Sigmoid colon (tissue), 4 donors: ENCODE measurements at regions not wholly inside any gene's neighbourhood (a gene's known extent, or its start where the extent isn't known, plus 50 kb on each side); places are given as distances from the start of the nearest gene placed in this dataset.

Experiments
- CTCF ChIP-seq, 4 experiments: fragments of 450-650 bp in 3 of 4; fragments of 200-600 bp in 1 of 4; IDR thresholded peaks; one replicate each; pipeline ENCODE4 v1.5.1; 2016 to 2019; ENCODE audit warnings: antibody characterized with exemption in 4 of 4, mild to moderate bottlenecking in 3 of 4, moderate library complexity in 2 of 4
- EP300 ChIP-seq, 4 donors: sonication (generic); formaldehyde crosslinking; IDR thresholded peaks; one replicate each; pipeline ENCODE4 v1.6.1; 2017; ENCODE audit warnings: antibody characterized with exemption in 4 of 4
- POLR2A ChIP-seq, 2 donors: fragments of 450-650 bp; IDR thresholded peaks; one replicate each; pipeline ENCODE4 v1.6.1; 2016; ENCODE audit warnings: antibody characterized with exemption in 2 of 2, mild to moderate bottlenecking in 2 of 2, moderate library complexity in 2 of 2
- POLR2AphosphoS5 ChIP-seq, 4 donors: sonication (generic); formaldehyde crosslinking; IDR thresholded peaks; one replicate each; pipeline ENCODE4 v1.6.1; 2017; ENCODE audit warnings: antibody characterized with exemption in 4 of 4

- no peak for TF ChIP-seq CTCF (IDR thresholded peaks at IDR 0.05)
- no peak for TF ChIP-seq POLR2A (IDR thresholded peaks at IDR 0.05)
- TF ChIP-seq EP300 (IDR thresholded peaks at IDR 0.05): no peak
- TF ChIP-seq POLR2AphosphoS5 (IDR thresholded peaks at IDR 0.05): no peak
Measured at GRCh38 chr2:14352067-14352466, 280.4 kb upstream of the LRATD1 start.
